HEK293 (cell line): ENCODE measurements at regions not wholly inside any gene's neighbourhood (a gene's known extent, or its start where the extent isn't known, plus 50 kb on each side); places are given as distances from the start of the nearest gene placed in this dataset.

Experiments
- CTCF ChIA-PET: fragments of 350-600 bp; formaldehyde crosslinking; extraction: SDS; loops from one replicate; lab custom pipeline; 2021; ENCODE audit warnings: antibody characterized with exemption; lab: Yijun Ruan, JAX
- POLR2A ChIA-PET: fragments of 300-600 bp; formaldehyde crosslinking; extraction: SDS; loops from one replicate; lab custom pipeline; 2020; ENCODE audit warnings: antibody characterized with exemption, inconsistent platforms; lab: Yijun Ruan, JAX
- H3K27ac ChIP-seq: fragments of 200-500 bp; sonication (Bioruptor generic); 2 replicates; pipeline ENCODE4 v1.5.1; 2014; ENCODE audit warnings: low read depth, low read length, control low read depth, inconsistent platforms; ENCODE audit errors: extremely low read depth
- H3K36me3 ChIP-seq, 2 experiments: fragments of 200-500 bp in 1 of 2; sonication (Bioruptor generic) in 1 of 2; 1 replicate in 1 of 2; 2 replicates in 1 of 2; pipeline ENCODE4 v1.5.1; 2014 to 2017; ENCODE audit warnings: inconsistent platforms in 2 of 2, low read length in 2 of 2; ENCODE audit not compliant: control insufficient read depth in 2 of 2, insufficient read depth in 1 of 2
- H3K4me1 ChIP-seq: fragments of 200-500 bp; sonication (Bioruptor generic); 2 replicates; pipeline ENCODE4 v1.5.1; 2014; ENCODE audit warnings: mild to moderate bottlenecking, low read length, inconsistent platforms; ENCODE audit not compliant: control insufficient read depth, insufficient read depth
- H3K4me3 ChIP-seq: 2 replicates; pipeline ENCODE4 v1.5.1; 2011; ENCODE audit warnings: low read depth, mild to moderate bottlenecking, control low read depth, low read length, moderate library complexity
- H3K9me3 ChIP-seq: fragments of 200-500 bp; sonication (Bioruptor generic); 2 replicates; pipeline ENCODE4 v1.5.1; 2014; ENCODE audit warnings: low read depth, low read length, inconsistent platforms; ENCODE audit not compliant: control insufficient read depth, insufficient read depth
- BCL11A ChIP-seq: fragments of 450-650 bp; formaldehyde crosslinking; IDR thresholded peaks from 2 replicates; pipeline ENCODE4 v1.5.1; 2016; ENCODE audit warnings: low read depth, missing biosample characterization, missing genetic modification characterization
- GFI1B ChIP-seq: fragments of 450-650 bp; formaldehyde crosslinking; IDR thresholded peaks from 2 replicates; pipeline ENCODE4 v1.5.1; 2016; ENCODE audit warnings: missing biosample characterization, missing genetic modification characterization
- KLF10 ChIP-seq: fragments of 450-650 bp; IDR thresholded peaks from 2 replicates; pipeline ENCODE4 v1.5.1; 2018; ENCODE audit warnings: missing biosample characterization, mild to moderate bottlenecking, missing genetic modification characterization
- OSR2 ChIP-seq: fragments of 450-650 bp; formaldehyde crosslinking; IDR thresholded peaks from 2 replicates; pipeline ENCODE4 v1.5.1; 2016; ENCODE audit warnings: missing biosample characterization, missing genetic modification characterization
- PRDM4 ChIP-seq: fragments of 450-650 bp; formaldehyde crosslinking; IDR thresholded peaks from 2 replicates; pipeline ENCODE4 v1.5.1; 2017; ENCODE audit warnings: missing biosample characterization, missing genetic modification characterization
- SCRT1 ChIP-seq: fragments of 450-650 bp; formaldehyde crosslinking; IDR thresholded peaks from 2 replicates; pipeline ENCODE4 v1.5.1; 2016; ENCODE audit warnings: missing biosample characterization, missing genetic modification characterization, borderline replicate concordance
- ZFHX2 ChIP-seq: fragments of 450-650 bp; formaldehyde crosslinking; conservative IDR thresholded peaks from 2 replicates; pipeline ENCODE4 v1.5.1; 2016; ENCODE audit warnings: missing biosample characterization, missing genetic modification characterization
- ZNF140 ChIP-seq: fragments of 450-650 bp; formaldehyde crosslinking; IDR thresholded peaks from 2 replicates; pipeline ENCODE4 v1.5.1; 2016; ENCODE audit warnings: missing biosample characterization, missing genetic modification characterization
- ZNF146 ChIP-seq: fragments of 450-650 bp; formaldehyde crosslinking; IDR thresholded peaks from 2 replicates; pipeline ENCODE4 v1.5.1; 2016; ENCODE audit warnings: missing biosample characterization, missing genetic modification characterization
- ZNF169 ChIP-seq: fragments of 450-650 bp; formaldehyde crosslinking; IDR thresholded peaks from 2 replicates; pipeline ENCODE4 v1.5.1; 2016; ENCODE audit warnings: missing biosample characterization, missing genetic modification characterization
- ZNF211 ChIP-seq: fragments of 450-650 bp; formaldehyde crosslinking; IDR thresholded peaks from 2 replicates; pipeline ENCODE4 v1.5.1; 2016; ENCODE audit warnings: low read depth, missing biosample characterization, missing genetic modification characterization
- ZNF248 ChIP-seq: fragments of 450-650 bp; formaldehyde crosslinking; IDR thresholded peaks from 2 replicates; pipeline ENCODE4 v1.5.1; 2017; ENCODE audit warnings: missing biosample characterization, missing genetic modification characterization
- ZNF324 ChIP-seq: fragments of 450-650 bp; formaldehyde crosslinking; IDR thresholded peaks from 2 replicates; pipeline ENCODE4 v1.5.1; 2016; ENCODE audit warnings: missing biosample characterization, missing genetic modification characterization
- ZNF354C ChIP-seq: fragments of 450-650 bp; formaldehyde crosslinking; IDR thresholded peaks from 2 replicates; pipeline ENCODE4 v1.5.1; 2016; ENCODE audit warnings: missing biosample characterization, missing genetic modification characterization, low read depth, borderline replicate concordance
- ZNF433 ChIP-seq: fragments of 450-650 bp; formaldehyde crosslinking; IDR thresholded peaks from 2 replicates; pipeline ENCODE4 v1.5.1; 2016; ENCODE audit warnings: missing biosample characterization, missing genetic modification characterization, low read depth
- ZNF513 ChIP-seq: fragments of 450-650 bp; IDR thresholded peaks from 2 replicates; pipeline ENCODE4 v1.5.1; 2018; ENCODE audit warnings: missing biosample characterization, missing genetic modification characterization
- ZNF514 ChIP-seq: fragments of 450-650 bp; formaldehyde crosslinking; IDR thresholded peaks from 2 replicates; pipeline ENCODE4 v1.5.1; 2016; ENCODE audit warnings: missing biosample characterization, missing genetic modification characterization
- ZNF529 ChIP-seq: fragments of 450-650 bp; formaldehyde crosslinking; IDR thresholded peaks from 2 replicates; pipeline ENCODE4 v1.5.1; 2017; ENCODE audit warnings: missing genetic modification characterization, missing biosample characterization; ENCODE audit not compliant: insufficient replicate concordance
- ZNF560 ChIP-seq: fragments of 450-650 bp; formaldehyde crosslinking; IDR thresholded peaks from 2 replicates; pipeline ENCODE4 v1.5.1; 2017; ENCODE audit warnings: missing biosample characterization, missing genetic modification characterization, borderline replicate concordance
- ZNF571 ChIP-seq: fragments of 450-650 bp; formaldehyde crosslinking; IDR thresholded peaks from 2 replicates; pipeline ENCODE4 v1.5.0; 2017; ENCODE audit warnings: missing biosample characterization, missing genetic modification characterization
- ZNF664 ChIP-seq: fragments of 450-650 bp; formaldehyde crosslinking; IDR thresholded peaks from 2 replicates; pipeline ENCODE4 v1.5.1; 2016; ENCODE audit warnings: missing biosample characterization, missing genetic modification characterization
- ZNF777 ChIP-seq: fragments of 450-650 bp; formaldehyde crosslinking; IDR thresholded peaks from 2 replicates; pipeline ENCODE4 v1.5.1; 2017; ENCODE audit warnings: missing biosample characterization, missing genetic modification characterization, borderline replicate concordance
- TF ChIP-seq, protein P1 (sequence below): fragments of 450-650 bp; formaldehyde crosslinking; IDR thresholded peaks from 2 replicates; pipeline ENCODE4 v1.5.1; 2016; ENCODE audit warnings: missing biosample characterization, missing genetic modification characterization
- TF ChIP-seq, protein P2 (sequence below): fragments of 450-650 bp; formaldehyde crosslinking; IDR thresholded peaks from 2 replicates; pipeline ENCODE4; 2016; ENCODE audit warnings: missing biosample characterization, missing genetic modification characterization
- TF ChIP-seq, protein P3 (sequence below): fragments of 450-650 bp; formaldehyde crosslinking; IDR thresholded peaks from 2 replicates; pipeline ENCODE4 v1.5.1; 2016; ENCODE audit warnings: missing biosample characterization, missing genetic modification characterization

- Histone ChIP-seq H3K9me3 (no peaks in the 10 kb centered on the region), H3K36me3 (no peaks in the 10 kb centered on the region), H3K4me1 (no peaks in the 10 kb centered on the region), H3K4me3 (no peak overlapping the region), H3K27ac (no peak overlapping the region)
- CTCF ChIA-PET = no interaction called here
- POLR2A ChIA-PET = no interaction called here
- TF ChIP-seq ZNF140 (tag by site-specific recombination) = no peak
Measured at GRCh38 chr5:86542532-86542931, 75.2 kb upstream of the COX7C start.

DNA sequence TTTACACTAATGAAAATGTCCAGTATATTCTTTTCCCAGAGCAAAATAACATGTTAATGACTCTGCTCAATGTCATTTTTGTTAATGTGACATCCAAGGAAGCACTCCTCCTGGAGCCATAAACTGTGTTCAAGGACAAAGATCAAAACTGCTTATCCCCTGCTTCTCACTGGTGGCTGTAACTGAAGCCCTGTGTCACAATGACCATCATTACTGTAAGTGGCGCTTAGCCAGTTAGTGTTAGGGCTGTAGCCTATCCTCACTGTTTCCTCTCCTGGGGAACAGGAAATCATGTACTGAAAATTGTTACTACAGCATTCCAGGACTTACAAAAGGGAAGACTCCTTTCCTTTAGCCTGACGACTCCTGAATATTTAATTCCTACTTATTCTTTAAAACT, 71.7 kb upstream of the COX7C start:
- H3K4me3 ChIP-seq = no peak overlapping the region
- no peaks in the 10 kb centered on the region for H3K36me3 ChIP-seq
- ChIA-PET POLR2A (no interaction called here), CTCF (interaction anchor here (0.6 kb wide), 1 partner anchor 156 kb away, joined by 3 read pairs; no protein-coding TSS in a partner anchor)
- no peaks in the 10 kb centered on the region for H3K4me1 ChIP-seq
- TF ChIP-seq ZNF146 (tag by site-specific recombination) (no peak), BCL11A (tag by site-specific recombination) (no peak), ZNF560 (tag by site-specific recombination) (no peak), SCRT1 (no peak), ZFHX2 (tag by site-specific recombination) (no peak), PRDM4 (no peak), ZNF664 (tag by site-specific recombination) (no peak), ZNF248 (no peak)
- TF ChIP-seq, protein P1, sequence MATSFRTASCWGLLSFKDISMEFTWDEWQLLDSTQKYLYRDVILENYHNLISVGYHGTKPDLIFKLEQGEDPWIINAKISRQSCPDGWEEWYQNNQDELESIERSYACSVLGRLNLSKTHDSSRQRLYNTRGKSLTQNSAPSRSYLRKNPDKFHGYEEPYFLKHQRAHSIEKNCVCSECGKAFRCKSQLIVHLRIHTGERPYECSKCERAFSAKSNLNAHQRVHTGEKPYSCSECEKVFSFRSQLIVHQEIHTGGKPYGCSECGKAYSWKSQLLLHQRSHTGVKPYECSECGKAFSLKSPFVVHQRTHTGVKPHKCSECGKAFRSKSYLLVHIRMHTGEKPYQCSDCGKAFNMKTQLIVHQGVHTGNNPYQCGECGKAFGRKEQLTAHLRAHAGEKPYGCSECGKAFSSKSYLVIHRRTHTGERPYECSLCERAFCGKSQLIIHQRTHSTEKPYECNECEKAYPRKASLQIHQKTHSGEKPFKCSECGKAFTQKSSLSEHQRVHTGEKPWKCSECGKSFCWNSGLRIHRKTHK (tag by site-specific recombination) = no peak
- no peak overlapping the region for H3K27ac ChIP-seq
- no peaks in the 10 kb centered on the region for H3K9me3 ChIP-seq

DNA sequence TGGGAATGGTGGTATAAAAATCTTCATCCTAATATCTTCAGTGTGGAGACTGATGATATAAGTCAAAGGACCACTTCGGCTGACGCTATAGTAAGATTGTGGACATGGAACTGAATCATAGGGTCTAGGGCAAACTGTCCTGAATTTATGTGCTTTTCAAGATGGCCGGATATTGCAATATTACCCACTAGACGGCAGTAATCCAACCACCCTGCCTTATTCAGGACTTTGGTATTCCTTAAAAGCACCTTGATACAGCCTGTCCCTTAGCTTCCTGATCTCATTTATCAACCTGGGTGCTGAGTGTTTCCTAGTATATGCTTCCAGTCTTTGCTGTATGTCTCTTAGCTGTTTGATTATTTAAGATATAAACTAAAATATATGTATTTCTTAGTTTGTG, 71.2 kb upstream of the COX7C start:
- Histone ChIP-seq H3K9me3 (no peaks in the 10 kb centered on the region), H3K4me1 (no peaks in the 10 kb centered on the region), H3K36me3 (no peaks in the 10 kb centered on the region), H3K27ac (no peak overlapping the region), H3K4me3 (no peak overlapping the region)
- ChIA-PET CTCF (interaction anchor here (0.9 kb wide), 1 partner anchor 20 kb away, joined by 3 read pairs; no protein-coding TSS in a partner anchor), POLR2A (interaction anchor here (0.6 kb wide), 1 partner anchor 21 kb away, joined by 3 read pairs; no protein-coding TSS in a partner anchor)
- TF ChIP-seq ZNF433 (tag by site-specific recombination) = no peak
- TF ChIP-seq, protein P2, sequence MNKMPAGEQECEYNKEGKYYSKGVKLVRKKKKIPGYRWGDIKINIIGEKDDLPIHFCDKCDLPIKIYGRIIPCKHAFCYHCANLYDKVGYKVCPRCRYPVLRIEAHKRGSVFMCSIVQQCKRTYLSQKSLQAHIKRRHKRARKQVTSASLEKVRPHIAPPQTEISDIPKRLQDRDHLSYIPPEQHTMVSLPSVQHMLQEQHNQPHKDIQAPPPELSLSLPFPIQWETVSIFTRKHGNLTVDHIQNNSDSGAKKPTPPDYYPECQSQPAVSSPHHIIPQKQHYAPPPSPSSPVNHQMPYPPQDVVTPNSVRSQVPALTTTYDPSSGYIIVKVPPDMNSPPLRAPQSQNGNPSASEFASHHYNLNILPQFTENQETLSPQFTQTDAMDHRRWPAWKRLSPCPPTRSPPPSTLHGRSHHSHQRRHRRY = no peak
- no peak for TF ChIP-seq ZNF354C (tag by site-specific recombination)
- TF ChIP-seq ZNF571 (tag by site-specific recombination) = no peak
- no peak for TF ChIP-seq ZNF529 (tag by site-specific recombination)
- no peak for TF ChIP-seq ZNF211 (tag by site-specific recombination)
- no peak for TF ChIP-seq KLF10 (tag by site-specific recombination)
- no peak for TF ChIP-seq OSR2 (tag by site-specific recombination)
- no peak for TF ChIP-seq ZNF513 (tag by site-specific recombination)
- no peak for TF ChIP-seq ZNF324
- TF ChIP-seq GFI1B (tag by site-specific recombination) = no peak
- TF ChIP-seq ZNF777 (tag by site-specific recombination) = no peak
- no peak for TF ChIP-seq ZNF169
- TF ChIP-seq, protein P3, sequence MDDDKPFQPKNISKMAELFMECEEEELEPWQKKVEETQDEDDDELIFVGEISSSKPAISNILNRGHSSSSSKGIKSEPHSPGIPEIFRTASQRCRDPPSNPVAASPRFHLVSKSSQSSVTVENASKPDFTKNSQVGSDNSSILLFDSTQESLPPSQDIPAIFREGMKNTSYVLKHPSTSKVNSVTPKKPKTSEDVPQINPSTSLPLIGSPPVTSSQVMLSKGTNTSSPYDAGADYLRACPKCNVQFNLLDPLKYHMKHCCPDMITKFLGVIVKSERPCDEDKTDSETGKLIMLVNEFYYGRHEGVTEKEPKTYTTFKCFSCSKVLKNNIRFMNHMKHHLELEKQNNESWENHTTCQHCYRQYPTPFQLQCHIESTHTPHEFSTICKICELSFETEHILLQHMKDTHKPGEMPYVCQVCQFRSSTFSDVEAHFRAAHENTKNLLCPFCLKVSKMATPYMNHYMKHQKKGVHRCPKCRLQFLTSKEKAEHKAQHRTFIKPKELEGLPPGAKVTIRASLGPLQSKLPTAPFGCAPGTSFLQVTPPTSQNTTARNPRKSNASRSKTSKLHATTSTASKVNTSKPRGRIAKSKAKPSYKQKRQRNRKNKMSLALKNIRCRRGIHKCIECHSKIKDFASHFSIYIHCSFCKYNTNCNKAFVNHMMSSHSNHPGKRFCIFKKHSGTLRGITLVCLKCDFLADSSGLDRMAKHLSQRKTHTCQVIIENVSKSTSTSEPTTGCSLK (tag by site-specific recombination) = no peak
- no peak for TF ChIP-seq ZNF514 (tag by site-specific recombination)
